Astrocyte (in vitro differentiated cells and primary cell): ENCODE measurements at regions not wholly inside any gene's neighbourhood (a gene's known extent, or its start where the extent isn't known, plus 50 kb on each side); places are given as distances from the start of the nearest gene placed in this dataset.

Experiments used
- DNase-seq: peaks from one replicate; pipeline ENCODE4 v3.0.0-alpha.2; 2010; ENCODE audit warnings: low read depth
- FAIRE-seq: peaks from 2 replicates; lab custom pipeline; 2011; peaks lifted over from hg19 to GRCh38; lab: Jason Lieb, UNC
- H2AFZ ChIP-seq: 2 replicates; pipeline ENCODE4 v1.6.0; 2012; ENCODE audit warnings: low read depth, low read length, inconsistent platforms
- H3K27ac ChIP-seq: 2 replicates; pipeline ENCODE4 v1.5.1; 2011; ENCODE audit warnings: low read depth, low read length, inconsistent platforms
- H3K27me3 ChIP-seq: 2 replicates; pipeline ENCODE4 v1.6.0; 2011; ENCODE audit warnings: low read length, inconsistent platforms; ENCODE audit not compliant: insufficient read depth
- H3K36me3 ChIP-seq: 2 replicates; pipeline ENCODE4 v1.5.1; 2011; ENCODE audit warnings: low read length, inconsistent platforms; ENCODE audit not compliant: insufficient read depth
- H3K4me1 ChIP-seq: 2 replicates; pipeline ENCODE4 v1.5.1; 2011; ENCODE audit warnings: low read length, inconsistent platforms; ENCODE audit not compliant: insufficient read depth
- H3K4me2 ChIP-seq: 2 replicates; pipeline ENCODE4 v1.6.0; 2012; ENCODE audit warnings: low read length, inconsistent platforms
- H3K4me3 ChIP-seq: 2 replicates; pipeline ENCODE4 v1.5.1; 2011; ENCODE audit warnings: low read depth, mild to moderate bottlenecking, low read length, inconsistent platforms; ENCODE audit not compliant: insufficient read depth
- H3K79me2 ChIP-seq: 2 replicates; pipeline ENCODE4 v1.6.0; 2012; ENCODE audit warnings: mild to moderate bottlenecking, low read length, inconsistent platforms; ENCODE audit not compliant: insufficient read depth
- H3K9ac ChIP-seq: 2 replicates; pipeline ENCODE4 v1.6.0; 2012; ENCODE audit warnings: mild to moderate bottlenecking, low read length, inconsistent platforms
- H3K9me3 ChIP-seq: 2 replicates; pipeline ENCODE4 v1.5.1; 2012; ENCODE audit warnings: low read depth, mild to moderate bottlenecking, low read length, inconsistent platforms; ENCODE audit not compliant: insufficient read depth
- H4K20me1 ChIP-seq: 2 replicates; pipeline ENCODE4 v1.6.0; 2012; ENCODE audit warnings: low read length, inconsistent platforms; ENCODE audit not compliant: insufficient read depth
- H3K27ac Mint-ChIP-seq: one replicate; pipeline ENCODE4 v1.8.0; 2021; ENCODE audit warnings: mild to moderate bottlenecking, mixed read lengths; ENCODE audit not compliant: unreplicated experiment
- H3K27me3 Mint-ChIP-seq: one replicate; pipeline ENCODE4 v1.8.0; 2021; ENCODE audit warnings: low read depth, mixed read lengths; ENCODE audit not compliant: unreplicated experiment
- H3K36me3 Mint-ChIP-seq: one replicate; pipeline ENCODE4 v1.8.0; 2021; ENCODE audit warnings: low read depth, mixed read lengths; ENCODE audit not compliant: unreplicated experiment
- H3K4me1 Mint-ChIP-seq: one replicate; pipeline ENCODE4 v1.8.0; 2021; ENCODE audit warnings: low read depth, mixed read lengths; ENCODE audit not compliant: unreplicated experiment
- H3K4me3 Mint-ChIP-seq: one replicate; pipeline ENCODE4 v1.8.0; 2021; ENCODE audit warnings: mild to moderate bottlenecking, moderate library complexity, mixed read lengths; ENCODE audit not compliant: unreplicated experiment
- H3K9me3 Mint-ChIP-seq: one replicate; pipeline ENCODE4 v1.8.0; 2021; ENCODE audit warnings: mild to moderate bottlenecking, mixed read lengths; ENCODE audit not compliant: unreplicated experiment
- CTCF ChIP-seq: IDR thresholded peaks from 2 replicates; pipeline ENCODE4 v1.5.1; 2011; ENCODE audit warnings: low read depth, mild to moderate bottlenecking, inconsistent platforms, low read length, moderate library complexity; ENCODE audit not compliant: insufficient read depth
- EZH2 ChIP-seq: IDR thresholded peaks from 2 replicates; pipeline ENCODE4 v1.6.1; 2012; ENCODE audit warnings: mild to moderate bottlenecking, low read length, inconsistent platforms; ENCODE audit not compliant: insufficient read depth

DNA sequence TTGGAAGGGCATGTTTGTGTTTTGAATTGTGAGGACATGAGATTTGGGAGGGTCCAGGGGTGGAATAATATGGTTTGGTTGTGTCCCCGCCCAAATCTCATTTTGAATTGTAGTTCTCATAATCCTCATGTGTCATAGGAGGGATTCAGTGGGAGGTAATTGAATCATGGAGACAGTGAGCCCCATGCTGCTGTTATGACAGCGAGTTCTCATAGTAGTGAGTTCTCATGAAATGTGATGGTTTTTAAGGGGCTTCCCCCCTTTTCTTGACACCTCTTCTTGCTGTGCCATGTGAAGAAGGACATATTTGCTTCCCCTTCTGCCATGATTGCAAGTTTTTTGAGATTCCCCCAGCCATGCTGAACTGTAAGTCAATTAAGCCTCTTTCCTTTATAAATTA lies 260.0 kb downstream of the DUSP6 start:
- Histone ChIP-seq H3K4me2 (no peak overlapping the region), H2AFZ (no peak overlapping the region), H3K4me3 (no peak overlapping the region), H3K27me3 (no peaks in the 10 kb centered on the region), H3K79me2 (no peaks in the 10 kb centered on the region), H3K36me3 (no peaks in the 10 kb centered on the region), H3K4me1 (no peaks in the 10 kb centered on the region), H3K9me3 (peaks cover 5% of the 10 kb centered on the region), H3K9ac (no peak overlapping the region), H4K20me1 (no peaks in the 10 kb centered on the region), H3K27ac (no peak overlapping the region)
- FAIRE-seq (no peak), DNase-seq (no peak)
- TF ChIP-seq CTCF = no peak
- no peak for TF ChIP-seq EZH2
- Mint-ChIP-seq H3K27me3 (no peaks in the 10 kb centered on the region), H3K4me3 (no peak overlapping the region), H3K4me1 (peaks cover 5% of the 10 kb centered on the region), H3K9me3 (peaks cover 11% of the 10 kb centered on the region), H3K27ac (peak overlapping the region; percentile 44), H3K36me3 (peaks cover 2% of the 10 kb centered on the region)

DNA sequence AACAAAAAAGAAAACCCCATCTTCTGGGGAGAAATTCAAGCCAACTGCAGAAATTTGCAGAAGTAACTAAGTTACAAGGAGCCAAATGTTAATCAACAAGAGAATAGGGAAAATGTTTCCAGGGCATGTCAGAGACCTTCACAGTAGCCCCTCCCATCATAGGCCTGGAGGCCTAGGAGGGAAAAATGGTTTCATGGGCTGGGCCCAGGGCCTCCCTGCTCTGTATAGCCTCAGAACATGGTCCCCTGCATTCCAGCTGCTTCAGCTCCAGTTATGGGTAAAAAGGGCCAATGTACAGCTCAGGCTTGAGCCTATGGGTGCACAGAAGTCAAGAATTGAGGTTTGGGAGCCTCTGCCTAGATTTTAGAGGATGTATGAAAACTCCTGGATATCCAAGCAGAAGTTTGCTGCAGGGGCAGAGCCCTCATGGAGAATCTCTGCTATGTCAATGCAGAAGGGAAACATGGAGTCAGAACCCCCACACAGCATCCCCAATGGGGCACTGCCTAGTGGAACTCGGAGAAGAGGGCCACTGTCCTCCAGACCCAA lies 260.9 kb downstream of the DUSP6 start:
- H3K4me3 Mint-ChIP-seq = no peak overlapping the region
- Histone ChIP-seq H3K79me2 (no peaks in the 10 kb centered on the region), H3K27ac (no peak overlapping the region), H3K36me3 (no peaks in the 10 kb centered on the region), H3K27me3 (no peaks in the 10 kb centered on the region), H3K4me1 (no peaks in the 10 kb centered on the region), H2AFZ (no peak overlapping the region), H3K4me2 (no peak overlapping the region), H3K9ac (no peak overlapping the region), H3K4me3 (no peak overlapping the region), H3K9me3 (peaks cover 5% of the 10 kb centered on the region), H4K20me1 (no peaks in the 10 kb centered on the region)
- H3K9me3 Mint-ChIP-seq = peaks cover 11% of the 10 kb centered on the region
- H3K36me3 Mint-ChIP-seq = peaks cover 2% of the 10 kb centered on the region
- H3K27me3 Mint-ChIP-seq = no peaks in the 10 kb centered on the region
- H3K4me1 Mint-ChIP-seq = peaks cover 5% of the 10 kb centered on the region
- no peak overlapping the region for H3K27ac Mint-ChIP-seq
- no peak for TF ChIP-seq EZH2
- TF ChIP-seq CTCF = no peak
- DNase-seq (no peak), FAIRE-seq (no peak)

DNA sequence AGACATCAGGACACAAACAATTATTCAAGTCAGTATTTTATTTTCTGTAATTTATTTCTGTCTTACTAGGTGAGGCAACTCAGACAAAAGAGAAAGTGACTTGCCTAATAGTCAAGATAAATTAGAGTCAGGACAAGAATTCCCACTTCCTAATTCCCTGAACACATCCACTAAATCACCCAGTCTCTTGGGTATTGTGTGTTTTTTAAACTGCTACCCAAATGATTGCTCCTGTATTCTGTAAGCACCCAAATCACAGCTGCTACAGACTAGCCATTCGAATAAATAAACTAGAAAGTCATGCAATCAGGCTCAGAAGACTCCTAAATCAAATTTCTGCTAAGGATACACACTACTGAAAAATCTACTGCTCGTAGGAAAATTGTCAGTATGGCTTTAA lies 263.0 kb downstream of the DUSP6 start:
- Histone ChIP-seq H3K4me2 (no peak overlapping the region), H3K4me1 (peaks cover 9% of the 10 kb centered on the region), H3K4me3 (no peak overlapping the region), H3K9me3 (peaks cover 5% of the 10 kb centered on the region), H3K9ac (no peak overlapping the region), H3K36me3 (no peaks in the 10 kb centered on the region), H3K79me2 (no peaks in the 10 kb centered on the region), H4K20me1 (no peaks in the 10 kb centered on the region), H2AFZ (no peak overlapping the region), H3K27me3 (no peaks in the 10 kb centered on the region), H3K27ac (no peak overlapping the region)
- peaks cover 11% of the 10 kb centered on the region for H3K9me3 Mint-ChIP-seq
- FAIRE-seq (no peak), DNase-seq (no peak)
- no peaks in the 10 kb centered on the region for H3K27me3 Mint-ChIP-seq
- no peak for TF ChIP-seq CTCF
- TF ChIP-seq EZH2 = no peak
- H3K27ac Mint-ChIP-seq = no peak overlapping the region
- H3K4me3 Mint-ChIP-seq = no peak overlapping the region
- peaks cover 2% of the 10 kb centered on the region for H3K36me3 Mint-ChIP-seq
- H3K4me1 Mint-ChIP-seq = peaks cover 5% of the 10 kb centered on the region
